ENCODE measurements at regions not wholly inside any gene's neighbourhood (a gene's known extent, or its start where the extent isn't known, plus 50 kb on each side); places are given as distances from the start of the nearest gene placed in this dataset.

DNA sequence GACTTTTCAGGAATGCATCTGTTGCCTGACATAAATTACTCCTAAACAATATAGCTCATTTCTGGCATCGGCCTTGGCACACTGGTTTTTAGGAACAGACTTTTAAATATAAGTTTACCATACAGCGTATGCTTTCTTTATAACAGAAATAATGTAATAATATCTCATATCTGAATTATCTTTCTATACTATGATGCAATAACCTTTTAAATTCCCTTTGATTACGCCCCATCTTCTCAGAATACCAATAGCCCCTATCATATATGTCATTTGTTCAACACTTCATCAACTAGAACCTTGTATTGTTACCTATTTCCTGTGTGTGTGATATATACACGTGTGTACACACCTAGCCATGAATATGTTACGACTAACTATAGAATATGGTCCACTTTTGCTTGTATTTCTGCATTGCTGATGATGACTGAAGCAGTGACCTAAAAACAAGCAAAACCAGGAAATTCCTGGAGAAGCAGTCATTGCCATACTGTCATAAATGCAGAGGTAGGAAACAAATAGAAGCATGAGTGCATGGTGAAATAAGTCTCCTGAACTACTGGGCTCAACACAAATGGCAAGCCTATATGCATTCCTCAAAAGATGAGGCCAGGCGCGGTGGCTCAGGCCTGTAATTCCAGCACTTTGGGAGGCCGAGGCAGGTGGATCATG, 618.4 kb upstream of the NRP1 start:
- TF ChIP-seq, protein P1, sequence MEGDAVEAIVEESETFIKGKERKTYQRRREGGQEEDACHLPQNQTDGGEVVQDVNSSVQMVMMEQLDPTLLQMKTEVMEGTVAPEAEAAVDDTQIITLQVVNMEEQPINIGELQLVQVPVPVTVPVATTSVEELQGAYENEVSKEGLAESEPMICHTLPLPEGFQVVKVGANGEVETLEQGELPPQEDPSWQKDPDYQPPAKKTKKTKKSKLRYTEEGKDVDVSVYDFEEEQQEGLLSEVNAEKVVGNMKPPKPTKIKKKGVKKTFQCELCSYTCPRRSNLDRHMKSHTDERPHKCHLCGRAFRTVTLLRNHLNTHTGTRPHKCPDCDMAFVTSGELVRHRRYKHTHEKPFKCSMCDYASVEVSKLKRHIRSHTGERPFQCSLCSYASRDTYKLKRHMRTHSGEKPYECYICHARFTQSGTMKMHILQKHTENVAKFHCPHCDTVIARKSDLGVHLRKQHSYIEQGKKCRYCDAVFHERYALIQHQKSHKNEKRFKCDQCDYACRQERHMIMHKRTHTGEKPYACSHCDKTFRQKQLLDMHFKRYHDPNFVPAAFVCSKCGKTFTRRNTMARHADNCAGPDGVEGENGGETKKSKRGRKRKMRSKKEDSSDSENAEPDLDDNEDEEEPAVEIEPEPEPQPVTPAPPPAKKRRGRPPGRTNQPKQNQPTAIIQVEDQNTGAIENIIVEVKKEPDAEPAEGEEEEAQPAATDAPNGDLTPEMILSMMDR (conservative IDR thresholded peaks at IDR 0.05 in 1 of 2, IDR thresholded peaks at IDR 0.05 in 1 of 2; ENCODE audit: low read depth in 1 of 2, low read length in 2 of 2) = no peak
- TF ChIP-seq EZH2 (IDR thresholded peaks at IDR 0.05; ENCODE audit: low read length, missing control alignments) = no peak
